Breast epithelium (tissue), 3 donors: ENCODE measurements at regions not wholly inside any gene's neighbourhood (a gene's known extent, or its start where the extent isn't known, plus 50 kb on each side); places are given as distances from the start of the nearest gene placed in this dataset.

Source experiments
- POLR2AphosphoS5 ChIP-seq, 3 donors: sonication (generic); formaldehyde crosslinking; IDR thresholded peaks; one replicate each; pipeline ENCODE4 v1.6.1; 2017; ENCODE audit warnings: antibody characterized with exemption in 3 of 3
- TF ChIP-seq, protein P1 (sequence below), 3 donors: fragments of 450-650 bp; IDR thresholded peaks; one replicate each; pipeline ENCODE4 v1.5.1; 2016 to 2017; ENCODE audit warnings: antibody characterized with exemption in 3 of 3, mild to moderate bottlenecking in 3 of 3, moderate library complexity in 3 of 3

DNA sequence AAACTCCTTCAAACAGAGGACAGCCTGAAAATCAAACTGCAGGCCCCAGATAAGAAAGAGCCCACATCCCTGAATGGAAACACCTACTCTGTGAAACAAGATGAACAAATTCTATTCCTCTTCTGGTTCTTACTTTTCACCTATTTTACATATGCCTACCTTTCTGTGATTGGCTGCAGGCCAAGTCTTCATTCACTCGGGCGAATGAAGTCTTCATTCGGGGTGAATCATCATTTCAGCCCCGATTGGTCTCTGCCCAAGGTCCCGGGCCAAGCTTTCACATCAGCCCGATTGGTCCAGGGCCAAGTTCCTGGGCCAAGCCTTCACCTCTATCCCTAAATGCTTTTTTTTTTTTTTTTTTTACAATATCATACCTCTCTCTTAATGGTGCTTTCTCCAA is 529.8 kb upstream of the ACTRT1 start:
- TF ChIP-seq POLR2AphosphoS5 (IDR thresholded peaks at IDR 0.05): no peak
- TF ChIP-seq, protein P1, sequence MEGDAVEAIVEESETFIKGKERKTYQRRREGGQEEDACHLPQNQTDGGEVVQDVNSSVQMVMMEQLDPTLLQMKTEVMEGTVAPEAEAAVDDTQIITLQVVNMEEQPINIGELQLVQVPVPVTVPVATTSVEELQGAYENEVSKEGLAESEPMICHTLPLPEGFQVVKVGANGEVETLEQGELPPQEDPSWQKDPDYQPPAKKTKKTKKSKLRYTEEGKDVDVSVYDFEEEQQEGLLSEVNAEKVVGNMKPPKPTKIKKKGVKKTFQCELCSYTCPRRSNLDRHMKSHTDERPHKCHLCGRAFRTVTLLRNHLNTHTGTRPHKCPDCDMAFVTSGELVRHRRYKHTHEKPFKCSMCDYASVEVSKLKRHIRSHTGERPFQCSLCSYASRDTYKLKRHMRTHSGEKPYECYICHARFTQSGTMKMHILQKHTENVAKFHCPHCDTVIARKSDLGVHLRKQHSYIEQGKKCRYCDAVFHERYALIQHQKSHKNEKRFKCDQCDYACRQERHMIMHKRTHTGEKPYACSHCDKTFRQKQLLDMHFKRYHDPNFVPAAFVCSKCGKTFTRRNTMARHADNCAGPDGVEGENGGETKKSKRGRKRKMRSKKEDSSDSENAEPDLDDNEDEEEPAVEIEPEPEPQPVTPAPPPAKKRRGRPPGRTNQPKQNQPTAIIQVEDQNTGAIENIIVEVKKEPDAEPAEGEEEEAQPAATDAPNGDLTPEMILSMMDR (IDR thresholded peaks at IDR 0.05): no peak
